HG02943 (cell line): ENCODE measurements at regions not wholly inside any gene's neighbourhood (a gene's known extent, or its start where the extent isn't known, plus 50 kb on each side); places are given as distances from the start of the nearest gene placed in this dataset.

Experiments used
- ATAC-seq: cut with Tn5 transposase; IDR thresholded peaks from one replicate; pipeline ENCODE4 v1.9.1; 2021; ENCODE audit warnings: mild to moderate bottlenecking, low read depth, moderate library complexity; ENCODE audit not compliant: unreplicated experiment

- no peak for ATAC-seq
Measured at GRCh38 chr2:204175552-204176271, 239.1 kb downstream of the ICOS start.

- no peak for ATAC-seq
Measured at GRCh38 chr2:204176306-204176705, 239.7 kb downstream of the ICOS start.

GRCh38 chr2:204177251-204177976 lies 240.9 kb downstream of the ICOS start:
- ATAC-seq, result no peak

- no peak for ATAC-seq
Measured at GRCh38 chr2:204177977-204178522, 241.5 kb downstream of the ICOS start.

- ATAC-seq, result no peak
Measured at GRCh38 chr2:204180649-204181048, 244.1 kb downstream of the ICOS start.

- ATAC-seq, result no peak
Measured at GRCh38 chr2:204183608-204184007, 247.0 kb downstream of the ICOS start.

- ATAC-seq, result no peak
Measured at GRCh38 chr2:204184226-204184625, 247.7 kb downstream of the ICOS start.

GRCh38 chr2:204187229-204188083 lies 250.9 kb downstream of the ICOS start:
- peak; percentile 68 for ATAC-seq

- no peak for ATAC-seq
Measured at GRCh38 chr2:204191574-204191973, 255.0 kb downstream of the ICOS start.

GRCh38 chr2:204195498-204195897 lies 258.9 kb downstream of the ICOS start:
- no peak for ATAC-seq

- no peak for ATAC-seq
Measured at GRCh38 chr2:204197336-204198005, 260.9 kb downstream of the ICOS start.

- no peak for ATAC-seq
Measured at GRCh38 chr2:204199357-204199756, 262.8 kb downstream of the ICOS start.

GRCh38 chr2:204201507-204201906 lies 264.9 kb downstream of the ICOS start:
- no peak for ATAC-seq

GRCh38 chr2:204202253-204202652 lies 265.7 kb downstream of the ICOS start:
- ATAC-seq, result no peak

- ATAC-seq, result no peak
Measured at GRCh38 chr2:204203704-204204103, 267.1 kb downstream of the ICOS start.

- ATAC-seq, result no peak
Measured at GRCh38 chr2:204205082-204205481, 268.5 kb downstream of the ICOS start.

- no peak for ATAC-seq
Measured at GRCh38 chr2:204205538-204205937, 269.0 kb downstream of the ICOS start.

- ATAC-seq, result no peak
Measured at GRCh38 chr2:204207866-204208265, 271.3 kb downstream of the ICOS start.

GRCh38 chr2:204213588-204213987 lies 277.0 kb downstream of the ICOS start:
- ATAC-seq, result no peak

GRCh38 chr2:204218040-204218439 lies 281.5 kb downstream of the ICOS start:
- ATAC-seq, result no peak
